HEK293 (cell line): ENCODE measurements at regions not wholly inside any gene's neighbourhood (a gene's known extent, or its start where the extent isn't known, plus 50 kb on each side); places are given as distances from the start of the nearest gene placed in this dataset.

Experiments
- ZNF121 ChIP-seq: fragments of 450-650 bp; formaldehyde crosslinking; IDR thresholded peaks from 2 replicates; pipeline ENCODE4 v1.5.1; 2016; ENCODE audit warnings: missing biosample characterization, missing genetic modification characterization
- ZNF211 ChIP-seq: fragments of 450-650 bp; formaldehyde crosslinking; IDR thresholded peaks from 2 replicates; pipeline ENCODE4 v1.5.1; 2016; ENCODE audit warnings: low read depth, missing biosample characterization, missing genetic modification characterization
- ZNF239 ChIP-seq: fragments of 450-650 bp; formaldehyde crosslinking; IDR thresholded peaks from 2 replicates; pipeline ENCODE4 v1.5.1; 2016; ENCODE audit warnings: missing biosample characterization, missing genetic modification characterization
- ZNF266 ChIP-seq: fragments of 450-650 bp; formaldehyde crosslinking; IDR thresholded peaks from 2 replicates; pipeline ENCODE4 v1.5.1; 2016; ENCODE audit warnings: missing biosample characterization, missing genetic modification characterization, low read depth
- TF ChIP-seq, protein P1 (sequence below): fragments of 450-650 bp; formaldehyde crosslinking; IDR thresholded peaks from 2 replicates; pipeline ENCODE4 v1.5.1; 2016; ENCODE audit warnings: missing biosample characterization, missing genetic modification characterization
- TF ChIP-seq, protein P2 (sequence below): fragments of 450-650 bp; formaldehyde crosslinking; IDR thresholded peaks from 2 replicates; pipeline ENCODE4 v1.5.1; 2016; ENCODE audit warnings: missing biosample characterization, missing genetic modification characterization
- TF ChIP-seq, protein P3 (sequence below): fragments of 450-650 bp; formaldehyde crosslinking; IDR thresholded peaks from 2 replicates; pipeline ENCODE4 v1.5.1; 2016; ENCODE audit warnings: missing biosample characterization, missing genetic modification characterization, borderline replicate concordance
- TF ChIP-seq, protein P4 (sequence below): fragments of 450-650 bp; formaldehyde crosslinking; IDR thresholded peaks from 2 replicates; pipeline ENCODE4 v1.5.1; 2016; ENCODE audit warnings: missing biosample characterization, missing genetic modification characterization

DNA sequence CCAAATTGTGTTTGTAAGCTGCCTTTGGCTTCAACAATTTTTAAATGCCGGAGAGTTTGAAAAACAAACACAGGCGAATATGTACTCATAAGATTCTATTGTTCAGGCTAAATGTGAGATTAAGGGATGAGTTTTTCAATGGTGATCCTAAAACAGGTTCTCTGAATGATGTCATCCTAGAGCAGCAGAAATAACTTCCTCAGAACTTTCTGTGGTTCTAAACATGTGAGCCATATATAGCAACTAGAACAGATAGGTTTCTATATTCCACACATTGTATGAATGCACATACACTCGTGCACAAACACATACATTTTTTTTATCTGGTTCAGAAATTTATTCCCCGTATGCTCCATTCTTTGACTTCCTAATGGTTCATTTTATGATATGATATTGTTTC lies 1352.2 kb downstream of the CDH8 start:
- TF ChIP-seq, protein P1, sequence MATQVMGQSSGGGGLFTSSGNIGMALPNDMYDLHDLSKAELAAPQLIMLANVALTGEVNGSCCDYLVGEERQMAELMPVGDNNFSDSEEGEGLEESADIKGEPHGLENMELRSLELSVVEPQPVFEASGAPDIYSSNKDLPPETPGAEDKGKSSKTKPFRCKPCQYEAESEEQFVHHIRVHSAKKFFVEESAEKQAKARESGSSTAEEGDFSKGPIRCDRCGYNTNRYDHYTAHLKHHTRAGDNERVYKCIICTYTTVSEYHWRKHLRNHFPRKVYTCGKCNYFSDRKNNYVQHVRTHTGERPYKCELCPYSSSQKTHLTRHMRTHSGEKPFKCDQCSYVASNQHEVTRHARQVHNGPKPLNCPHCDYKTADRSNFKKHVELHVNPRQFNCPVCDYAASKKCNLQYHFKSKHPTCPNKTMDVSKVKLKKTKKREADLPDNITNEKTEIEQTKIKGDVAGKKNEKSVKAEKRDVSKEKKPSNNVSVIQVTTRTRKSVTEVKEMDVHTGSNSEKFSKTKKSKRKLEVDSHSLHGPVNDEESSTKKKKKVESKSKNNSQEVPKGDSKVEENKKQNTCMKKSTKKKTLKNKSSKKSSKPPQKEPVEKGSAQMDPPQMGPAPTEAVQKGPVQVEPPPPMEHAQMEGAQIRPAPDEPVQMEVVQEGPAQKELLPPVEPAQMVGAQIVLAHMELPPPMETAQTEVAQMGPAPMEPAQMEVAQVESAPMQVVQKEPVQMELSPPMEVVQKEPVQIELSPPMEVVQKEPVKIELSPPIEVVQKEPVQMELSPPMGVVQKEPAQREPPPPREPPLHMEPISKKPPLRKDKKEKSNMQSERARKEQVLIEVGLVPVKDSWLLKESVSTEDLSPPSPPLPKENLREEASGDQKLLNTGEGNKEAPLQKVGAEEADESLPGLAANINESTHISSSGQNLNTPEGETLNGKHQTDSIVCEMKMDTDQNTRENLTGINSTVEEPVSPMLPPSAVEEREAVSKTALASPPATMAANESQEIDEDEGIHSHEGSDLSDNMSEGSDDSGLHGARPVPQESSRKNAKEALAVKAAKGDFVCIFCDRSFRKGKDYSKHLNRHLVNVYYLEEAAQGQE (tag by site-specific recombination) = no peak
- TF ChIP-seq, protein P2, sequence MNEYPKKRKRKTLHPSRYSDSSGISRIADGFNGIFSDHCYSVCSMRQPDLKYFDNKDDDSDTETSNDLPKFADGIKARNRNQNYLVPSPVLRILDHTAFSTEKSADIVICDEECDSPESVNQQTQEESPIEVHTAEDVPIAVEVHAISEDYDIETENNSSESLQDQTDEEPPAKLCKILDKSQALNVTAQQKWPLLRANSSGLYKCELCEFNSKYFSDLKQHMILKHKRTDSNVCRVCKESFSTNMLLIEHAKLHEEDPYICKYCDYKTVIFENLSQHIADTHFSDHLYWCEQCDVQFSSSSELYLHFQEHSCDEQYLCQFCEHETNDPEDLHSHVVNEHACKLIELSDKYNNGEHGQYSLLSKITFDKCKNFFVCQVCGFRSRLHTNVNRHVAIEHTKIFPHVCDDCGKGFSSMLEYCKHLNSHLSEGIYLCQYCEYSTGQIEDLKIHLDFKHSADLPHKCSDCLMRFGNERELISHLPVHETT = no peak
- TF ChIP-seq ZNF121 (no peak), ZNF211 (tag by site-specific recombination) (no peak), ZNF239 (tag by site-specific recombination) (no peak), ZNF266 (tag by site-specific recombination) (no peak)
- TF ChIP-seq, protein P3, sequence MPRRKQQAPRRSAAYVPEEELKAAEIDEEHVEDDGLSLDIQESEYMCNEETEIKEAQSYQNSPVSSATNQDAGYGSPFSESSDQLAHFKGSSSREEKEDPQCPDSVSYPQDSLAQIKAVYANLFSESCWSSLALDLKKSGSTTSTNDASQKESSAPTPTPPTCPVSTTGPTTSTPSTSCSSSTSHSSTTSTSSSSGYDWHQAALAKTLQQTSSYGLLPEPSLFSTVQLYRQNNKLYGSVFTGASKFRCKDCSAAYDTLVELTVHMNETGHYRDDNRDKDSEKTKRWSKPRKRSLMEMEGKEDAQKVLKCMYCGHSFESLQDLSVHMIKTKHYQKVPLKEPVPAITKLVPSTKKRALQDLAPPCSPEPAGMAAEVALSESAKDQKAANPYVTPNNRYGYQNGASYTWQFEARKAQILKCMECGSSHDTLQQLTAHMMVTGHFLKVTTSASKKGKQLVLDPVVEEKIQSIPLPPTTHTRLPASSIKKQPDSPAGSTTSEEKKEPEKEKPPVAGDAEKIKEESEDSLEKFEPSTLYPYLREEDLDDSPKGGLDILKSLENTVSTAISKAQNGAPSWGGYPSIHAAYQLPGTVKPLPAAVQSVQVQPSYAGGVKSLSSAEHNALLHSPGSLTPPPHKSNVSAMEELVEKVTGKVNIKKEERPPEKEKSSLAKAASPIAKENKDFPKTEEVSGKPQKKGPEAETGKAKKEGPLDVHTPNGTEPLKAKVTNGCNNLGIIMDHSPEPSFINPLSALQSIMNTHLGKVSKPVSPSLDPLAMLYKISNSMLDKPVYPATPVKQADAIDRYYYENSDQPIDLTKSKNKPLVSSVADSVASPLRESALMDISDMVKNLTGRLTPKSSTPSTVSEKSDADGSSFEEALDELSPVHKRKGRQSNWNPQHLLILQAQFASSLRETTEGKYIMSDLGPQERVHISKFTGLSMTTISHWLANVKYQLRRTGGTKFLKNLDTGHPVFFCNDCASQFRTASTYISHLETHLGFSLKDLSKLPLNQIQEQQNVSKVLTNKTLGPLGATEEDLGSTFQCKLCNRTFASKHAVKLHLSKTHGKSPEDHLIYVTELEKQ = no peak
- TF ChIP-seq, protein P4, sequence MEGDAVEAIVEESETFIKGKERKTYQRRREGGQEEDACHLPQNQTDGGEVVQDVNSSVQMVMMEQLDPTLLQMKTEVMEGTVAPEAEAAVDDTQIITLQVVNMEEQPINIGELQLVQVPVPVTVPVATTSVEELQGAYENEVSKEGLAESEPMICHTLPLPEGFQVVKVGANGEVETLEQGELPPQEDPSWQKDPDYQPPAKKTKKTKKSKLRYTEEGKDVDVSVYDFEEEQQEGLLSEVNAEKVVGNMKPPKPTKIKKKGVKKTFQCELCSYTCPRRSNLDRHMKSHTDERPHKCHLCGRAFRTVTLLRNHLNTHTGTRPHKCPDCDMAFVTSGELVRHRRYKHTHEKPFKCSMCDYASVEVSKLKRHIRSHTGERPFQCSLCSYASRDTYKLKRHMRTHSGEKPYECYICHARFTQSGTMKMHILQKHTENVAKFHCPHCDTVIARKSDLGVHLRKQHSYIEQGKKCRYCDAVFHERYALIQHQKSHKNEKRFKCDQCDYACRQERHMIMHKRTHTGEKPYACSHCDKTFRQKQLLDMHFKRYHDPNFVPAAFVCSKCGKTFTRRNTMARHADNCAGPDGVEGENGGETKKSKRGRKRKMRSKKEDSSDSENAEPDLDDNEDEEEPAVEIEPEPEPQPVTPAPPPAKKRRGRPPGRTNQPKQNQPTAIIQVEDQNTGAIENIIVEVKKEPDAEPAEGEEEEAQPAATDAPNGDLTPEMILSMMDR (tag by site-specific recombination) = no peak
